Upper lobe of right lung (tissue), 1 donor: ENCODE measurements at regions not wholly inside any gene's neighbourhood (a gene's known extent, or its start where the extent isn't known, plus 50 kb on each side); places are given as distances from the start of the nearest gene placed in this dataset.

ENCODE experiments used
- ATAC-seq: fragments of 200-7000 bp; cut with Tn5 transposase; one replicate; pipeline ENCODE4 v1.9.1; 2020; ENCODE audit warnings: mild to moderate bottlenecking, moderate library complexity
- DNase-seq: peaks from one replicate; pipeline ENCODE4 v3.0.0-alpha.2; 2020
- H3K27ac ChIP-seq: fragments of 200-600 bp; one replicate; pipeline ENCODE4 v1.8.0; 2022
- H3K27me3 ChIP-seq: fragments of 200-600 bp; one replicate; pipeline ENCODE4 v1.8.0; 2022; ENCODE audit warnings: mild to moderate bottlenecking
- H3K36me3 ChIP-seq: fragments of 200-600 bp; one replicate; pipeline ENCODE4 v1.8.0; 2022
- H3K4me1 ChIP-seq: fragments of 200-600 bp; one replicate; pipeline ENCODE4 v1.8.0; 2022
- H3K4me3 ChIP-seq: fragments of 200-600 bp; one replicate; pipeline ENCODE4 v1.8.0; 2022; ENCODE audit warnings: mild to moderate bottlenecking
- H3K9me3 ChIP-seq: fragments of 200-600 bp; one replicate; pipeline ENCODE4 v1.8.0; 2022
- intact Hi-C: fragments of 100-400 bp; cut with DNase I; formaldehyde crosslinking; loops from one replicate; pipeline ENCODE4 v1.11.0; 2022
- TF ChIP-seq, protein P1 (sequence below): fragments of 200-600 bp; IDR thresholded peaks from one replicate; pipeline ENCODE4 v1.8.0; 2022; ENCODE audit warnings: antibody characterized with exemption
- donor health status: DM: no; HTN: yes; CAD: no; lungs with severe emphysema.

DNA sequence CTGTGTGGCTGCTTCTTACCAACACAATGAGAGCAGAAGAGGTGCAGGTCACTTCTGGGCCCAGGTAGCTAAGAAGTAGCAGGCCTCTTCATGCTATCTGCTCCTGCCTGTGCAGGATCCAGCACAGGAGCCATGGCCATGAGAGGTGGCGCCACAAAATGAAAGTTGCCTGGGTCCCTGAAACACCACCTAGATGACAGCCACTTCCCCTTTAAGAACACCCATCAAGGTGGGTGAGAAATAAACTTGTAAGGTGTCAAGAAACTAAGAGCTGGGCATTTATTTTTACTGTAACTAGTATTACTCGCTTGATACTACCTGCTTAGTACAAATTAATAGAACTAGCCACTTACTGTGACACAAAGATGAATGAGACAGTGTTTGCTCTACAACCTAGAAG, 484.6 kb upstream of the TBL1XR1 start:
- H3K9me3 ChIP-seq = no peaks in the 10 kb centered on the region
- no peaks in the 10 kb centered on the region for H3K27me3 ChIP-seq
- TF ChIP-seq, protein P1, sequence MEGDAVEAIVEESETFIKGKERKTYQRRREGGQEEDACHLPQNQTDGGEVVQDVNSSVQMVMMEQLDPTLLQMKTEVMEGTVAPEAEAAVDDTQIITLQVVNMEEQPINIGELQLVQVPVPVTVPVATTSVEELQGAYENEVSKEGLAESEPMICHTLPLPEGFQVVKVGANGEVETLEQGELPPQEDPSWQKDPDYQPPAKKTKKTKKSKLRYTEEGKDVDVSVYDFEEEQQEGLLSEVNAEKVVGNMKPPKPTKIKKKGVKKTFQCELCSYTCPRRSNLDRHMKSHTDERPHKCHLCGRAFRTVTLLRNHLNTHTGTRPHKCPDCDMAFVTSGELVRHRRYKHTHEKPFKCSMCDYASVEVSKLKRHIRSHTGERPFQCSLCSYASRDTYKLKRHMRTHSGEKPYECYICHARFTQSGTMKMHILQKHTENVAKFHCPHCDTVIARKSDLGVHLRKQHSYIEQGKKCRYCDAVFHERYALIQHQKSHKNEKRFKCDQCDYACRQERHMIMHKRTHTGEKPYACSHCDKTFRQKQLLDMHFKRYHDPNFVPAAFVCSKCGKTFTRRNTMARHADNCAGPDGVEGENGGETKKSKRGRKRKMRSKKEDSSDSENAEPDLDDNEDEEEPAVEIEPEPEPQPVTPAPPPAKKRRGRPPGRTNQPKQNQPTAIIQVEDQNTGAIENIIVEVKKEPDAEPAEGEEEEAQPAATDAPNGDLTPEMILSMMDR = no peak
- ATAC-seq (no peak), DNase-seq (no peak)
- no peaks in the 10 kb centered on the region for H3K36me3 ChIP-seq
- no peak overlapping the region for H3K27ac ChIP-seq
- peaks cover 17% of the 10 kb centered on the region for H3K4me1 ChIP-seq
- intact Hi-C loops = no loop called here
- no peak overlapping the region for H3K4me3 ChIP-seq

DNA sequence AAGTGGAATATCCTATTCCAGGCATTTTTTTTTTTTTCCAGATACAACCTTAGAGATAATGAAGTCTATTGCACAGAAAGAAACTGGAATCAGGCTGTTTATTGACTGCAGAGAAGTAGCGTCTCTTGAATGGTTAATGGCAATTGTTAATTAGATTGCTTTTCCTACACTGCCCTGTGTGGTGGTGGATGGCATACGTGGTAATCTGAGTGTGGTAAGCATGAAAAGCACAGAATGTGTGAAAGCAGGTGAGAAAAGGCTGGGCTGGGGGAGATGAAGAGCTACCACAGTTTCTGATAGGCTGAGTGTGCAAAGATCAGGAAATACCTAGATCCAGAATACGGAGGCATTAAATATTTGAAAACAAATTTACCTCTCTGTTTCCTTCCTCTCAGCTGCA, 486.3 kb upstream of the TBL1XR1 start:
- intact Hi-C loops = no loop called here
- Histone ChIP-seq H3K4me1 (peaks cover 17% of the 10 kb centered on the region), H3K27ac (no peak overlapping the region), H3K4me3 (no peak overlapping the region), H3K27me3 (no peaks in the 10 kb centered on the region), H3K36me3 (no peaks in the 10 kb centered on the region), H3K9me3 (no peaks in the 10 kb centered on the region)
- no peak for ATAC-seq
- DNase-seq = no peak
- TF ChIP-seq, protein P1 = no peak

DNA sequence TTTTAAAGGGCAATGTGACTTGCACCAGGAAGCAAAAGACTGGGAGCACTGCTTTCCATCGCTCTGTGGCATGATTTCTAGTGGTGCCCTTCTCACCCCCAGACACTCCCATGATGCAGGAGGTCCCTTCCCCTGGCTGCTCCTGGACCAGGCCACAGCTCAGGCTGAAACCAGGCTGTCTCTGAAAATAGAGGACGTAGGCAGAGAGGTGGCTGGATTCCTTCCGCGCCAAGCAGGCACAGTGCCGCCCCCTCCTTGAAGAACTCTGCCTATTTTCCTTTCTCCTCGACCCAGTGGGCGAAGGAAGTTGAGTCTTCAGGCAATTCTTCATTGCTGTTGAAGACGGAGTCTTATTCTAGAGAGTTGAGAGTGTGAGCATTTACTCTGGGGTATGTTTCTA, 489.4 kb upstream of the TBL1XR1 start:
- Histone ChIP-seq H3K4me3 (no peak overlapping the region), H3K9me3 (no peaks in the 10 kb centered on the region), H3K27me3 (no peaks in the 10 kb centered on the region), H3K36me3 (no peaks in the 10 kb centered on the region), H3K27ac (no peak overlapping the region), H3K4me1 (no peaks in the 10 kb centered on the region)
- no peak for ATAC-seq
- intact Hi-C loops = no loop called here
- DNase-seq = no peak
- TF ChIP-seq, protein P1 = no peak

DNA sequence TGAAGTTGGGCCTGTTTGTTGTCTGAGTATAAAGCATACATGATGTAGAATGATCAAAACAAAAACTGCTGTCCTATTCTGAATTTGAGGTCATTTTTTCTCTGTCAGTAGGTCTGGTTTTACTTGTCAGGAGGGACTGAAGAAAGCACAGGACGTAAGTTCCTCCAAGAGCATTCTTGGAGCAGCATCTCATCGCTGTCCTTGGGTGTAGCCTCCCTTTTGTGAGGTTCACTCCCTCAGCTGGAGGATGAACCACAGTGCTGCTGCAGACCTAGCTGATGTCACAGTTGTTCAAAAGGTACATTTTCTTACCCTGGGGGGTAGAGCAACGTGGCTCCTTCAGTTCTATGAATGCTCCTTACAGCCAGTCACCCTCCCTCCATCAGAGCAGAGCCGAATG, 490.0 kb upstream of the TBL1XR1 start:
- TF ChIP-seq, protein P1 = no peak
- Histone ChIP-seq H3K4me3 (no peak overlapping the region), H3K4me1 (no peaks in the 10 kb centered on the region), H3K27ac (no peak overlapping the region), H3K27me3 (no peaks in the 10 kb centered on the region), H3K36me3 (no peaks in the 10 kb centered on the region), H3K9me3 (no peaks in the 10 kb centered on the region)
- intact Hi-C loops = no loop called here
- ATAC-seq (no peak), DNase-seq (no peak)

DNA sequence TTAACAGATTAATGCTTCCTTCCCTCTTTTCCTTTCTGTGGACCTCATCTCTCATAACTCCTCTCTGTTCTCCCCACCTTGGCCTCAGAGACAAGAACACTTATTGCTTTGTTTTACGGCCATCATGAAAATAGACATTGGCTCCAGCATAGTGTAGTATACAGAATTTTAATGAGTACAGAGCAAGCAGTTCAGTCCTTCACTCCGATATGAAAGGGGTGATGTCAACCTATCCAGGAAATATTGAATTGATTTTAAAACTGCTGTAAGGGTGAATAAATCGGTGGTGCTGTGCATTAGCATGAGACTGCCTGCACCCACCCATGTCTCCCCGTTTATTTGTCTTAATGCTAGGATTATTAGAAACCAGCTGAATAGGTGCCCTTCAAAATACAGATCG, 490.9 kb upstream of the TBL1XR1 start:
- DNase-seq (no peak), ATAC-seq (no peak)
- intact Hi-C loops = no loop called here
- no peaks in the 10 kb centered on the region for H3K9me3 ChIP-seq
- no peaks in the 10 kb centered on the region for H3K36me3 ChIP-seq
- H3K4me3 ChIP-seq = no peak overlapping the region
- no peak overlapping the region for H3K27ac ChIP-seq
- TF ChIP-seq, protein P1 = no peak
- H3K27me3 ChIP-seq = no peaks in the 10 kb centered on the region
- no peaks in the 10 kb centered on the region for H3K4me1 ChIP-seq

DNA sequence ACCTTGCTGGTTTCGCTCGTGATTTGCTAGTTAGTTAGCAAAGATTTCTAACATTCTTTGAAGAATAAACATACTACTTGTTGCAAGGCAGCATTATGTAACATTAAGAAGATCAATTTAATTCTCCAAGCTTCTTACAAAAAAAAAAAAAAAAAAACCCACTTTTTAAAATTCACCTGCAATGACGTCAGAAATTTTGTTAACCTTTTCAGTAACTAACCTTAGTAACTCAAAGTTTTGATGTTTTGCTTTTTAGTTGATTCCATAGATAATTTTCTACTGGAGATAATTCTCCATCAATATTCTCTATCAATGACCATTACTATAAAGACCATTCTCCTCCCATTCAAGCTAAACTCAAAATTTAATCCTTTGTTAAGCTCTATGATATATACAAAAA, 491.8 kb upstream of the TBL1XR1 start:
- Histone ChIP-seq H3K9me3 (no peaks in the 10 kb centered on the region), H3K36me3 (no peaks in the 10 kb centered on the region), H3K4me3 (no peak overlapping the region), H3K27ac (no peak overlapping the region), H3K27me3 (no peaks in the 10 kb centered on the region), H3K4me1 (no peaks in the 10 kb centered on the region)
- DNase-seq = no peak
- TF ChIP-seq, protein P1 = no peak
- no peak for ATAC-seq
- intact Hi-C loops = no loop called here
